H1 (cell line): ENCODE measurements at regions not wholly inside any gene's neighbourhood (a gene's known extent, or its start where the extent isn't known, plus 50 kb on each side); places are given as distances from the start of the nearest gene placed in this dataset.

Source experiments
- ATF3 ChIP-seq: IDR thresholded peaks from 2 replicates; pipeline ENCODE4 v1.6.1; 2011; ENCODE audit warnings: low read depth, mild to moderate bottlenecking, low read length; ENCODE audit not compliant: insufficient read depth
- BACH1 ChIP-seq: IDR thresholded peaks from 2 replicates; pipeline ENCODE4 v1.6.1; 2012; ENCODE audit warnings: low read length, improper control_type of control experiment
- CEBPB ChIP-seq: IDR thresholded peaks from 2 replicates; pipeline ENCODE4 v1.6.1; 2012; ENCODE audit warnings: low read depth, low read length
- CHD2 ChIP-seq: IDR thresholded peaks from 2 replicates; pipeline ENCODE4 v1.6.1; 2012; ENCODE audit warnings: low read length, improper control_type of control experiment
- CHD7 ChIP-seq: fragments of 300-600 bp; sonication (generic); IDR thresholded peaks from 2 replicates; pipeline ENCODE4 v1.7.1; 2012; ENCODE audit warnings: low read length, moderate library complexity, mild to moderate bottlenecking, inconsistent platforms; ENCODE audit not compliant: insufficient replicate concordance
- CTBP2 ChIP-seq: IDR thresholded peaks from 2 replicates; pipeline ENCODE4 v1.7.0; 2011; ENCODE audit warnings: borderline replicate concordance, mild to moderate bottlenecking, moderate library complexity, mixed read lengths, low read length; ENCODE audit not compliant: insufficient read depth, insufficient read length
- GABPA ChIP-seq: IDR thresholded peaks from 2 replicates; pipeline ENCODE4 v1.6.1; 2011; ENCODE audit warnings: mild to moderate bottlenecking, low read length, moderate library complexity, borderline replicate concordance; ENCODE audit not compliant: insufficient read depth
- JUND ChIP-seq: IDR thresholded peaks from 2 replicates; pipeline ENCODE4 v1.6.1; 2011; ENCODE audit warnings: mild to moderate bottlenecking, improper control_type of control experiment, low read length
- POLR2A ChIP-seq, 2 experiments: IDR thresholded peaks; 1 replicate in 1 of 2; 2 replicates in 1 of 2; pipeline ENCODE4 v1.6.1; 2011; ENCODE audit warnings: low read depth in 2 of 2, low read length in 2 of 2, mild to moderate bottlenecking in 2 of 2; ENCODE audit errors: control extremely low read depth in 1 of 2
- SIN3A ChIP-seq, 2 experiments: IDR thresholded peaks in 1 of 2; conservative IDR thresholded peaks in 1 of 2; 2 replicates each; pipeline ENCODE4 v1.6.1; 2011 to 2012; ENCODE audit warnings: low read length in 2 of 2, improper control_type of control experiment in 1 of 2, low read depth in 1 of 2, mild to moderate bottlenecking in 1 of 2
- YY1 ChIP-seq: IDR thresholded peaks from 2 replicates; pipeline ENCODE4 v1.6.1; 2011; ENCODE audit warnings: low read depth, mild to moderate bottlenecking, low read length

GRCh38 chr18:1452821-1453220, 548.1 kb downstream of the ADCYAP1 start (continued):
- TF ChIP-seq CHD7 = no peak
- TF ChIP-seq SIN3A (conservative IDR thresholded peaks at IDR 0.05 in 1 of 2, IDR thresholded peaks at IDR 0.05 in 1 of 2; ENCODE audit: low read depth in 1 of 2, low read length in 2 of 2) = no peak
- no peak for TF ChIP-seq CTBP2
- no peak for TF ChIP-seq GABPA
- TF ChIP-seq CEBPB = no peak
- TF ChIP-seq BACH1 = no peak
- no peak for TF ChIP-seq ATF3
- TF ChIP-seq YY1 = no peak
- TF ChIP-seq JUND = no peak
- no peak for TF ChIP-seq CHD2
- no peak for TF ChIP-seq POLR2A (IDR thresholded peaks at IDR 0.05; ENCODE audit: control extremely low read depth in 1 of 2, low read depth in 2 of 2, low read length in 2 of 2)
